HUES64 (cell line): ENCODE measurements at regions not wholly inside any gene's neighbourhood (a gene's known extent, or its start where the extent isn't known, plus 50 kb on each side); places are given as distances from the start of the nearest gene placed in this dataset.

Experiments
- H3K27ac ChIP-seq: 2 replicates; pipeline ENCODE4 v1.7.0; 2013; ENCODE audit warnings: low read depth, low read length, inconsistent platforms
- H3K27me3 ChIP-seq: 2 replicates; pipeline ENCODE4 v1.6.1; 2013; ENCODE audit warnings: mild to moderate bottlenecking, low read length; ENCODE audit not compliant: insufficient read depth
- H3K36me3 ChIP-seq: 2 replicates; pipeline ENCODE4 v1.6.1; 2013; ENCODE audit warnings: mild to moderate bottlenecking, low read length; ENCODE audit not compliant: insufficient read depth
- H3K4me1 ChIP-seq: 2 replicates; pipeline ENCODE4 v1.6.1; 2013; ENCODE audit warnings: mild to moderate bottlenecking, low read length, moderate library complexity; ENCODE audit not compliant: insufficient read depth
- H3K4me3 ChIP-seq: 2 replicates; pipeline ENCODE4 v1.5.1; 2013; ENCODE audit warnings: mild to moderate bottlenecking, low read length, moderate library complexity
- H3K9ac ChIP-seq: 2 replicates; pipeline ENCODE4 v1.6.1; 2013; ENCODE audit warnings: mild to moderate bottlenecking, low read depth, low read length
- H3K9me3 ChIP-seq: 2 replicates; pipeline ENCODE4 v1.6.1; 2013; ENCODE audit warnings: low read depth, low read length; ENCODE audit not compliant: insufficient read depth
- WGBS: fragments of 150-250, 120-280 bp; methylation state at CpG from one replicate; pipeline ENCODE4 v1.1.7; 2013; ENCODE audit warnings: missing lambda C conversion rate; 5-methylcytosine and 5-hydroxymethylcytosine counted together

- H3K4me3 ChIP-seq, result no peak overlapping the region
- no peak overlapping the region for H3K9ac ChIP-seq
- H3K27me3 ChIP-seq, result no peaks in the 10 kb centered on the region
- H3K36me3 ChIP-seq, result no peaks in the 10 kb centered on the region
- peaks cover 20% of the 10 kb centered on the region for H3K4me1 ChIP-seq
- no peaks in the 10 kb centered on the region for H3K9me3 ChIP-seq
- WGBS, result 97% methylated on average over 5 of the region's 5 CpGs
- H3K27ac ChIP-seq, result no peak overlapping the region
Observed at GRCh38 chr7:15989194-15989593, 302.7 kb upstream of the MEOX2 start.

- peaks cover 20% of the 10 kb centered on the region for H3K4me1 ChIP-seq
- no peak overlapping the region for H3K27ac ChIP-seq
- 100% methylated on average over 2 of the region's 2 CpGs for WGBS
- H3K36me3 ChIP-seq, result no peaks in the 10 kb centered on the region
- no peak overlapping the region for H3K9ac ChIP-seq
- no peaks in the 10 kb centered on the region for H3K9me3 ChIP-seq
- no peaks in the 10 kb centered on the region for H3K27me3 ChIP-seq
- no peak overlapping the region for H3K4me3 ChIP-seq
Observed at GRCh38 chr7:15985587-15986384, 299.3 kb upstream of the MEOX2 start.

GRCh38 chr7:15977663-15978062 lies 291.2 kb upstream of the MEOX2 start:
- no peaks in the 10 kb centered on the region for H3K36me3 ChIP-seq
- H3K9ac ChIP-seq, result no peak overlapping the region
- H3K9me3 ChIP-seq, result no peaks in the 10 kb centered on the region
- no peaks in the 10 kb centered on the region for H3K4me1 ChIP-seq
- no peaks in the 10 kb centered on the region for H3K27me3 ChIP-seq
- no peak overlapping the region for H3K4me3 ChIP-seq
- 97% methylated on average over 2 of the region's 3 CpGs for WGBS
- no peak overlapping the region for H3K27ac ChIP-seq

GRCh38 chr7:15972862-15973275 lies 286.4 kb upstream of the MEOX2 start:
- H3K27ac ChIP-seq, result no peak overlapping the region
- no peaks in the 10 kb centered on the region for H3K4me1 ChIP-seq
- H3K4me3 ChIP-seq, result no peak overlapping the region
- no peaks in the 10 kb centered on the region for H3K9me3 ChIP-seq
- H3K27me3 ChIP-seq, result no peaks in the 10 kb centered on the region
- H3K9ac ChIP-seq, result no peak overlapping the region
- WGBS, result 94% methylated on average over 3 of the region's 3 CpGs
- no peaks in the 10 kb centered on the region for H3K36me3 ChIP-seq

GRCh38 chr7:15967551-15967950 lies 281.1 kb upstream of the MEOX2 start:
- Histone ChIP-seq H3K36me3 (no peaks in the 10 kb centered on the region), H3K27ac (no peak overlapping the region), H3K9me3 (no peaks in the 10 kb centered on the region), H3K4me3 (no peak overlapping the region), H3K27me3 (no peaks in the 10 kb centered on the region), H3K4me1 (no peaks in the 10 kb centered on the region), H3K9ac (no peak overlapping the region)
- 94% methylated on average over 3 of the region's 3 CpGs for WGBS

- Histone ChIP-seq H3K4me1 (no peaks in the 10 kb centered on the region), H3K27me3 (no peaks in the 10 kb centered on the region), H3K9ac (no peak overlapping the region), H3K36me3 (no peaks in the 10 kb centered on the region), H3K27ac (no peak overlapping the region), H3K4me3 (no peak overlapping the region), H3K9me3 (no peaks in the 10 kb centered on the region)
- 90% methylated on average over 2 of the region's 2 CpGs for WGBS
Observed at GRCh38 chr7:15967121-15967520, 280.6 kb upstream of the MEOX2 start.

GRCh38 chr7:15963206-15963605 lies 276.7 kb upstream of the MEOX2 start:
- Histone ChIP-seq H3K36me3 (no peaks in the 10 kb centered on the region), H3K9ac (no peak overlapping the region), H3K27me3 (no peaks in the 10 kb centered on the region), H3K27ac (no peak overlapping the region), H3K4me1 (no peaks in the 10 kb centered on the region), H3K9me3 (no peaks in the 10 kb centered on the region), H3K4me3 (no peak overlapping the region)
- WGBS, result 92% methylated on average over 2 of the region's 3 CpGs

GRCh38 chr7:15954671-15955354 lies 268.3 kb upstream of the MEOX2 start:
- 100% methylated on average over 1 of the region's 2 CpGs for WGBS
- Histone ChIP-seq H3K4me3 (no peak overlapping the region), H3K27me3 (no peaks in the 10 kb centered on the region), H3K4me1 (no peaks in the 10 kb centered on the region), H3K9me3 (no peaks in the 10 kb centered on the region), H3K9ac (no peak overlapping the region), H3K27ac (no peak overlapping the region), H3K36me3 (no peaks in the 10 kb centered on the region)

GRCh38 chr7:15950299-15950698 lies 263.8 kb upstream of the MEOX2 start:
- Histone ChIP-seq H3K27ac (no peak overlapping the region), H3K4me3 (no peak overlapping the region), H3K4me1 (no peaks in the 10 kb centered on the region), H3K9ac (no peak overlapping the region), H3K9me3 (no peaks in the 10 kb centered on the region), H3K27me3 (no peaks in the 10 kb centered on the region), H3K36me3 (no peaks in the 10 kb centered on the region)
- 90% methylated on average over 3 of the region's 3 CpGs for WGBS

GRCh38 chr7:15947754-15948153 lies 261.3 kb upstream of the MEOX2 start:
- Histone ChIP-seq H3K36me3 (no peaks in the 10 kb centered on the region), H3K27ac (no peak overlapping the region), H3K9me3 (no peaks in the 10 kb centered on the region), H3K9ac (no peak overlapping the region), H3K4me1 (no peaks in the 10 kb centered on the region), H3K27me3 (no peaks in the 10 kb centered on the region), H3K4me3 (no peak overlapping the region)
- 96% methylated on average over 2 of the region's 2 CpGs for WGBS

GRCh38 chr7:15938115-15938514 lies 251.6 kb upstream of the MEOX2 start:
- H3K9ac ChIP-seq, result no peak overlapping the region
- no peaks in the 10 kb centered on the region for H3K27me3 ChIP-seq
- H3K9me3 ChIP-seq, result no peaks in the 10 kb centered on the region
- peaks cover under 1% of the 10 kb centered on the region; the same call in 1 of the 2 replicates for H3K4me1 ChIP-seq
- H3K36me3 ChIP-seq, result no peaks in the 10 kb centered on the region
- no peak overlapping the region for H3K4me3 ChIP-seq
- no peak overlapping the region for H3K27ac ChIP-seq
